BE2C (cell line): ENCODE measurements at regions not wholly inside any gene's neighbourhood (a gene's known extent, or its start where the extent isn't known, plus 50 kb on each side); places are given as distances from the start of the nearest gene placed in this dataset.
"Not testable (repeated sequence)": the region's sequence is repeated elsewhere in the genome, so short reads cannot be mapped to it uniquely, and the experiment has no call there.

Experiments
- DNase-seq: peaks from one replicate; pipeline ENCODE4 v3.0.0-alpha.2; 2020
- H3K27me3 ChIP-seq: fragments of 250-450 bp; sonication (Bioruptor Pico); 2 replicates; pipeline ENCODE4 v1.5.1; 2020; ENCODE audit warnings: mild to moderate bottlenecking
- H3K36me3 ChIP-seq: fragments of 250-450 bp; sonication (Bioruptor Pico); 2 replicates; pipeline ENCODE4 v1.5.1; 2020; ENCODE audit warnings: mild to moderate bottlenecking
- H3K4me1 ChIP-seq: fragments of 250-450 bp; sonication (Bioruptor Pico); 2 replicates; pipeline ENCODE4 v1.5.1; 2020
- H3K4me3 ChIP-seq: 2 replicates; pipeline ENCODE4 v1.5.1; 2011; ENCODE audit warnings: low read depth, low read length
- H3K9me3 ChIP-seq: fragments of 250-450 bp; sonication (Bioruptor Pico); 2 replicates; pipeline ENCODE4 v1.5.1; 2020
- TF ChIP-seq, protein P1 (sequence below): IDR thresholded peaks from 2 replicates; pipeline ENCODE4 v1.5.1; 2012; ENCODE audit warnings: mild to moderate bottlenecking, low read depth, low read length

DNA sequence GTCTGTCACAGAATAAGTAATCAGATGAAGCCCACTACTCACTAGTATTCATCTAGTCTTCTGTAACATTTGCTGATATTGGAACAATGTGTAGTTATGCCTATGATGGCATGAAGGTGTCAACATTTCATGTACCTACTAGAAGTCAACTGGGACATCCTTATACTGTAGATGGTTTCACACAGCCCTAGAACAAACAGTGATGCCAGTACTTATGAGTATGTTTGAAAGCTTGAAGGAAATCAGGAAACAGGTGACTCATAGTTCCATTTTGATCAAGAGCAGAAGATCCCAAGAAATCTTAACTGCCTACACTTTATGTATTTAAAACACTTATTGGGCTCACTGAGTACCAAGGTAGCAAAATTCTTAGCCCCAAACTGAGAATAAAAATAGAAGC is 1519.6 kb downstream of the REEP3 start:
- Histone ChIP-seq H3K4me3 (no peak overlapping the region), H3K36me3 (no peaks in the 10 kb centered on the region), H3K27me3 (no peaks in the 10 kb centered on the region), H3K4me1 (no peaks in the 10 kb centered on the region), H3K9me3 (no peaks in the 10 kb centered on the region)
- TF ChIP-seq, protein P1, sequence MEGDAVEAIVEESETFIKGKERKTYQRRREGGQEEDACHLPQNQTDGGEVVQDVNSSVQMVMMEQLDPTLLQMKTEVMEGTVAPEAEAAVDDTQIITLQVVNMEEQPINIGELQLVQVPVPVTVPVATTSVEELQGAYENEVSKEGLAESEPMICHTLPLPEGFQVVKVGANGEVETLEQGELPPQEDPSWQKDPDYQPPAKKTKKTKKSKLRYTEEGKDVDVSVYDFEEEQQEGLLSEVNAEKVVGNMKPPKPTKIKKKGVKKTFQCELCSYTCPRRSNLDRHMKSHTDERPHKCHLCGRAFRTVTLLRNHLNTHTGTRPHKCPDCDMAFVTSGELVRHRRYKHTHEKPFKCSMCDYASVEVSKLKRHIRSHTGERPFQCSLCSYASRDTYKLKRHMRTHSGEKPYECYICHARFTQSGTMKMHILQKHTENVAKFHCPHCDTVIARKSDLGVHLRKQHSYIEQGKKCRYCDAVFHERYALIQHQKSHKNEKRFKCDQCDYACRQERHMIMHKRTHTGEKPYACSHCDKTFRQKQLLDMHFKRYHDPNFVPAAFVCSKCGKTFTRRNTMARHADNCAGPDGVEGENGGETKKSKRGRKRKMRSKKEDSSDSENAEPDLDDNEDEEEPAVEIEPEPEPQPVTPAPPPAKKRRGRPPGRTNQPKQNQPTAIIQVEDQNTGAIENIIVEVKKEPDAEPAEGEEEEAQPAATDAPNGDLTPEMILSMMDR = no peak
- no peak for DNase-seq

DNA sequence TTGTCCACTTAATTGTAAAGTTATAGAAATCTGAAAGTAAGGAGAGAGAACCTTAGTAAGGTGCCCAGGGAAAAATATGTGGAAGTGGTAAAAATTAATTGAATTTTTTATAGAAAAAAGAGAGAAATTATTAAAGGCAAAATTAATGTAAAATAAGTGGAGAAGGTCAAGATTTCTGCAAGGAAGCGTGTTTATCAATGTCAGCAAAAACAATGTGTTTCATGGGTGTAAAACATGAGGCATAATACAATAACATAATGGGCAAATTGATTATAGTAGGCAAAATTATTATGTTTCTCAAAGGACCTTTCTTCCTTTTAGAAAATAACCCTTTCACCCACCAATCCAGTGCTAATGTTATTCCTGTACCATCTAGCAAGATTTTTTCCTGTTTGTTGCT is 1520.1 kb downstream of the REEP3 start:
- no peak overlapping the region for H3K4me3 ChIP-seq
- H3K4me1 ChIP-seq = no peaks in the 10 kb centered on the region
- no peak for DNase-seq
- no peaks in the 10 kb centered on the region for H3K36me3 ChIP-seq
- TF ChIP-seq, protein P1 = no peak
- H3K9me3 ChIP-seq = no peaks in the 10 kb centered on the region
- no peaks in the 10 kb centered on the region for H3K27me3 ChIP-seq

DNA sequence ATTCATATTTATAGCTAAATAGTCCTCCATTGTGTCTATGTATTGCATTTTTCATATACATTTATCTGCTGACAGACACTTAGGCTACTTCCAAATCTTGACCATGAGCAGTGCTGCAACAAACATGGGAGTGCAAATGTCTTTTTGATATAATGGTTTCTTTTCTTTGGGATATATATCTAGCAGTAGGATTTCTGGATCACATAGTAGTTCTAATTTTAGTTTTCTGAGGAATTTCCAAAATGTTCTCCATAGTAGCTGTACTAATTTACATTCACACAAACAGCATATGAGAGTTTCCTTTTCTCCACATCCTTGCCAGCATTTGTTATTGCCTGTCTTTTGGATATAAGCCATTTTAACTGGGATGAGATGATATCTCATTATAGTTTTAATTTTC is 1521.3 kb downstream of the REEP3 start:
- TF ChIP-seq, protein P1 = no peak
- H3K4me1 ChIP-seq = no peaks in the 10 kb centered on the region
- H3K4me3 ChIP-seq = no peak overlapping the region
- no peaks in the 10 kb centered on the region for H3K9me3 ChIP-seq
- no peaks in the 10 kb centered on the region for H3K27me3 ChIP-seq
- no peaks in the 10 kb centered on the region for H3K36me3 ChIP-seq
- DNase-seq = no peak

DNA sequence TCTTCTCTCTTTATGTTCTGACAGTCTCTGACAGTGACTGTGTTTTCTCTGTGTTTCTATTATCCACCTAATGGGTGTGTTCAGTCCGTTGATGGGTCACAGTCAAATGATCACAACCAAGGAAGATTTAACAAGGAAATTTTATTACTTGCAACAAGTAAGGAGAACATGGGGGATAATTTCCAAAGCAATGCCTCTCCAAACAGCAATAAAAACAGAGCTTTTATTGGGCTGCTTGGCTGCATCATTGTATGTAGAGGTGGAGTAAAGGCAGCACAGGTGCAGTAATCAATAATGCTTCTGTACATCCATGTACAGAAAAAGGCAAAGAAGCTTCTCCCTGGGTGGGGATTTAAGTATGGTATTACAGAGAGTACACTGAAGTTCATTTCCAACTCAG is 1525.6 kb downstream of the REEP3 start:
- Histone ChIP-seq H3K36me3 (no peaks in the 10 kb centered on the region), H3K27me3 (no peaks in the 10 kb centered on the region), H3K4me1 (no peaks in the 10 kb centered on the region), H3K4me3 (no peak overlapping the region), H3K9me3 (no peaks in the 10 kb centered on the region)
- TF ChIP-seq, protein P1 = no peak
- DNase-seq = no peak

DNA sequence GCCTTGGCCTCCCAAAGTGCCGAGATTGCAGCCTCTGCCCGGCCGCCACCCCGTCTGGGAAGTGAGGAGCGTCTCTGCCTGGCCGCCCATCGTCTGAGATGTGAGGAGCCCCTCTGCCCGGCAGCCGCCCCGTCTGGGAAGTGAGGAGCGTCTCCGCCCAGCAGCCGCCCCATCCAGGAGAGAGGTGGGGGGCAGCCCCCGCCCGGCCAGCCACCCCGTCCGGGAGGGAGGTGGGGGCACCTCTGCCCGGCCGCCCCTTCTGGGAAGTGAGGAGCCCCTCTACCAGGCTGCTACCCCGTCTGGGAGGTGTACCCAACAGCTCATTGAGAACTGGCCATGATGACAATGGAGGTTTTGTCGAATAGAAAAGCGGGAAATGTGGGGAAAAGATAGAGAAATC is 1530.9 kb downstream of the REEP3 start:
- not testable (repeated sequence) for H3K4me3 ChIP-seq, H3K36me3 ChIP-seq, H3K9me3 ChIP-seq, DNase-seq, H3K27me3 ChIP-seq, H3K4me1 ChIP-seq

DNA sequence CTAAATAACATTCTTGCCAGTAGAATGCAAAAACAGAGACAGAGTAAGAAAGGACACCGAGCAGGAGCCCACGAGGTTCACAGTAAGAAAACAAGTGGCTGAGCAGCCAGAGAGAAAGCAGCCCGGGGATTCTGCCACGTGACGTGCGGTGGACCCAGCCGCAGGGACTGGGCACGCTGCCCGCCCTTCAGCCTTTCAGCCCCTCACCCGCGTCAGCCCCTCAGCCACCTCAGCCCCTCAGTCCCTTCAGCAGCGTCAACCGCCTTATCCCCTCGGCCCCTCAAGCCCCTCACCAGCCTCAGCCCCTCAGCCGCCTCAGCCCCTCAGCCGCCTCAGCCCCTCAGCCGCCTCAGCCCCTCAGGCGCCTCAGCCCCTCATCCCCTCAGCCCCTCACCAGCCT is 1532.2 kb downstream of the REEP3 start:
- not testable (repeated sequence) for H3K36me3 ChIP-seq, H3K4me3 ChIP-seq, H3K4me1 ChIP-seq, DNase-seq, H3K27me3 ChIP-seq, H3K9me3 ChIP-seq

DNA sequence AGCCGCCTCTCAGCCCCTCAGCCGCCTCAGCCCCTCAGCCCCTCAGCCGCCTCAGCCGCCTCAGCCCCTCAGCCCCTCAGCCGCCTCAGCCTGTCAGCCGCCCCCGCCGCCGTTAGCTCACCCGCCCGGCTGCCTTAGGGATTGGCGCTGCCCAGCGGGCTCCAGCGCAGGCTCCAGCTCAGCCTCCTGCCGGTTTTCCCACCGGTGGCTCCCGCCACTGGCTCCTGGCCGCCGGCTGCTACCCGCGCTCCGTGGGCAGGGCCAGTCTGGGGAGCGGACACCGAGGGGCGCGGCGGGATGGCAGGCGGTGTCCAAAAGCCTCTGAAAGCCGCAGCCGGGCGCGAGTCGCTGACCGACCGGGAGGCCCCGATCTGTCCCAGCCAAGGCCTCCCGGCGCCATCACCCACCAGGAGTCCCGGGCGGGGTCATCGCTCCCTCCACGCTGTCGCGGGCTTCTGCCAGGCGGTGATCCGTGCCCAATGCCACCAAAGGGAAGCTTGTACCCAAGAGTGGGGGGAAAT is 1532.7 kb downstream of the REEP3 start:
- not testable (repeated sequence) for H3K27me3 ChIP-seq, H3K9me3 ChIP-seq, H3K4me3 ChIP-seq, DNase-seq, H3K36me3 ChIP-seq, H3K4me1 ChIP-seq

DNA sequence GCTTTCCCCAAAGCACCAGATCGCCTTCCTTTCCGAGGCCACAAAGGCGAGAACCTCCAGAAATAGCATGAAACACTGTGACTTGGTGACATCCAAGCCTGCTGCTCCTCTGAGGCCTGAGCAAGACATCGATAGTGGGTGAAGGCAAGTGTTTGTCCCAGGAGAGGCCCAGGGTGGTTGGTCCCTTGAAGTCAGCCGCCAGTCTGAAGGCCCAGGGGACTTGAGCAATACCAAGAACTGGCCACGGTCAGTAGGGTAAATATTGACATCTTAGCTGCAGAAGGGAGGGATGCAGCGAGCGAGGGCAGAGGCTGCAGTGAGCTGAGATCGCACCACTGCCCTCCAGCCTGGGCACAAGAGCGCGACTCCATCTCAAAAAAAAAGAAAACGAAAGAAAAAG is 1533.5 kb downstream of the REEP3 start:
- not testable (repeated sequence) for H3K27me3 ChIP-seq, DNase-seq, H3K4me1 ChIP-seq, H3K4me3 ChIP-seq, H3K9me3 ChIP-seq, H3K36me3 ChIP-seq
